Nephron (organoid): ENCODE measurements at regions not wholly inside any gene's neighbourhood (a gene's known extent, or its start where the extent isn't known, plus 50 kb on each side); places are given as distances from the start of the nearest gene placed in this dataset.

Source experiments
- H3K27ac Mint-ChIP-seq, 3 experiments: 2 replicates each; pipeline ENCODE4 v1.8.0; 2020; ENCODE audit warnings: mixed read lengths in 3 of 3, mild to moderate bottlenecking in 2 of 3, moderate library complexity in 1 of 3
- H3K27me3 Mint-ChIP-seq: 2 replicates; pipeline ENCODE4 v1.8.0; 2021; ENCODE audit warnings: low read depth, mild to moderate bottlenecking, moderate library complexity, mixed read lengths
- H3K36me3 Mint-ChIP-seq: 2 replicates; pipeline ENCODE4 v1.8.0; 2020; ENCODE audit warnings: low read depth, mixed read lengths
- H3K4me1 Mint-ChIP-seq: 2 replicates; pipeline ENCODE4 v1.8.0; 2020; ENCODE audit warnings: mixed read lengths
- H3K4me3 Mint-ChIP-seq, 3 experiments: 2 replicates each; pipeline ENCODE4 v1.8.0; 2020; ENCODE audit warnings: mild to moderate bottlenecking in 3 of 3, mixed read lengths in 3 of 3, moderate library complexity in 2 of 3
- H3K9me3 Mint-ChIP-seq: 2 replicates; pipeline ENCODE4 v1.8.0; 2020; ENCODE audit warnings: mixed read lengths
- CTCF ChIP-seq, 3 experiments: fragments of 200-600 bp; sonication (generic); IDR thresholded peaks; one replicate each; pipeline ENCODE4 v1.5.0; 2021; ENCODE audit warnings: antibody characterized with exemption in 3 of 3; ENCODE audit not compliant: unreplicated experiment in 3 of 3

GRCh38 chr5:143893638-143894037 lies 81.7 kb downstream of the HMHB1 start:
- no peak for TF ChIP-seq CTCF (IDR thresholded peaks at IDR 0.05; ENCODE audit: unreplicated experiment in 3 of 3)
- no peak overlapping the region for H3K4me3 Mint-ChIP-seq
- no peaks in the 10 kb centered on the region for H3K27me3 Mint-ChIP-seq
- peaks cover 55% of the 10 kb centered on the region for H3K4me1 Mint-ChIP-seq
- no peaks in the 10 kb centered on the region for H3K36me3 Mint-ChIP-seq
- no peaks in the 10 kb centered on the region for H3K9me3 Mint-ChIP-seq
- no peak overlapping the region for H3K27ac Mint-ChIP-seq

- Mint-ChIP-seq H3K36me3 (no peaks in the 10 kb centered on the region), H3K4me1 (peaks cover 36% of the 10 kb centered on the region), H3K9me3 (no peaks in the 10 kb centered on the region), H3K27ac (no peak overlapping the region), H3K27me3 (no peaks in the 10 kb centered on the region), H3K4me3 (no peak overlapping the region)
- TF ChIP-seq CTCF (IDR thresholded peaks at IDR 0.05; ENCODE audit: unreplicated experiment in 3 of 3) = no peak
Observed at GRCh38 chr5:143896516-143896915, 84.6 kb downstream of the HMHB1 start.

DNA sequence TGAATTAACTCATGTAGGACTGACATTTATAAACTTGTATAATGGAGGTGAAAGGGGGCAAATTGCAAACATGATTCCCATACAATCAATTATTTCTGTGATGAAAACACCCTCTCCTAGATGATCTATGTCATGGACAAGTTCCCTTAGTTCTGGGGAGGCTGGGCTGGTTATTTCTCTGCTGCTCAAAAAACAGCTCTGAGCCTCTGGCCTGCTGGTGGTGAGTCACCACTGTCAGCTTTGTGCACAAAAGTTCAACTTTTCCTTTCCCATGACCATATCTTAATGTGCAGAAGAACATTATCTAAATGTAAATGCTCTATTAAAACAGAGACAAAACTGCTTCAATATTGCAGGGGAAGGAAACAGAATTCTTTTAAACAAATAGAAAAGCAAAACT lies 85.0 kb downstream of the HMHB1 start:
- no peak overlapping the region for H3K27ac Mint-ChIP-seq
- no peak overlapping the region for H3K4me3 Mint-ChIP-seq
- no peaks in the 10 kb centered on the region for H3K27me3 Mint-ChIP-seq
- no peaks in the 10 kb centered on the region for H3K36me3 Mint-ChIP-seq
- no peaks in the 10 kb centered on the region for H3K9me3 Mint-ChIP-seq
- H3K4me1 Mint-ChIP-seq = peaks cover 31% of the 10 kb centered on the region
- no peak for TF ChIP-seq CTCF (IDR thresholded peaks at IDR 0.05; ENCODE audit: unreplicated experiment in 3 of 3)

DNA sequence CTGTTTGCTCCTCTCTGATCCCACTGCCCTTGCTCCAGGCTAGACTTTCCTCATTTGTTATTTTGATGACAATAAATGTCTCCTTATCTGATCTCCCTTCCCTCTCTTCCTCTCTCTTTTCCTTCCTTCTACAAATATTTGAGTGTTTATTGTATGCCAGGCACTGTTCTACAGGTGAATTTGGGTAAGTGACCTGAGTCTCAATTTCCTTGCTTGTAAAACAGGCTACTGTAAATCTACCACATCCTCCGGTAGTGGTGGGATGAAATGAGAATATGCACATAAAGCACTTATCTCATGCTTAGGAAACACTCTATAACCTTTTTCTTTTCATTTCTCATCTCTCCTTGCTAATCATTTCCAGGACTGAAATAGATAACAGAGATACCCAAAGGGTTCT lies 86.4 kb downstream of the HMHB1 start:
- H3K9me3 Mint-ChIP-seq = no peaks in the 10 kb centered on the region
- TF ChIP-seq CTCF (IDR thresholded peaks at IDR 0.05; ENCODE audit: unreplicated experiment in 3 of 3) = no peak
- H3K27ac Mint-ChIP-seq = no peak overlapping the region
- no peak overlapping the region for H3K4me3 Mint-ChIP-seq
- H3K4me1 Mint-ChIP-seq = peaks cover 23% of the 10 kb centered on the region
- H3K36me3 Mint-ChIP-seq = no peaks in the 10 kb centered on the region
- H3K27me3 Mint-ChIP-seq = no peaks in the 10 kb centered on the region

DNA sequence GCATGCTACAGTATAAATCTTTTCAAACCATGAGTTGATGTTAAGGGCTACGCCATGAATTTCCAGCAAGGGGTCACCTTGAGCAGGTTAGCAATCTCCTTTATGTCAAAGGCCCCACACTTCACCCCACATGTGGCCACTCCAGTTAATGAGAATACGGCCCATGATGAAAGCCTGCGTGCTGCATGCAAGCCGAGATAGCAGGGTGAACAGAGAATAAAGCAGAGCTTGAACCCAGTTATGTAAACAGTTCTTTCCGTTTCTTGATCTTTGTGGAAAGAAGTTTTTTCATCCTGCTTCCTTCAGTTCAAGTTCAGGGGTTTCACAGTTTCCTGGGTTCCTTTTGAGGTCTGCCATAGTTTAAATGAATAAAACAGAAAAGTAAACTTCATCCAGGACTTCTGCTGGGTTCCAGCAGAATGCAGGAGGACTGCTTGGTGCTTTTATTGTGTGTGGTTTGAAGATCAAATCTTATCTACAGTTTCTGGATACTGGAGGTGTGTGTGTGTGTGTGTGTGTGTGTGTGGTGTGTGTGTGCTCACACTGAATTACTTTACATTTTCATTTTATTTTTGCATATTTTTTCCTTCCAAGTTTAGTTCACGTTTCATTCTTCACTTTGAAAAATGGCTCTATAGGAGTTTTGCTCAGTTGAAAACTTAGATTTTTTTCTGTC lies 87.1 kb downstream of the HMHB1 start:
- H3K9me3 Mint-ChIP-seq = no peaks in the 10 kb centered on the region
- peak overlapping the region in 2 of 3 experiments; percentile 68 to 80 for H3K27ac Mint-ChIP-seq
- H3K27me3 Mint-ChIP-seq = no peaks in the 10 kb centered on the region
- no peaks in the 10 kb centered on the region for H3K36me3 Mint-ChIP-seq
- TF ChIP-seq CTCF (IDR thresholded peaks at IDR 0.05; ENCODE audit: unreplicated experiment in 3 of 3) = no peak
- peaks cover 23% of the 10 kb centered on the region for H3K4me1 Mint-ChIP-seq
- peak overlapping the region in 1 of 3 experiments; percentile 2 for H3K4me3 Mint-ChIP-seq

DNA sequence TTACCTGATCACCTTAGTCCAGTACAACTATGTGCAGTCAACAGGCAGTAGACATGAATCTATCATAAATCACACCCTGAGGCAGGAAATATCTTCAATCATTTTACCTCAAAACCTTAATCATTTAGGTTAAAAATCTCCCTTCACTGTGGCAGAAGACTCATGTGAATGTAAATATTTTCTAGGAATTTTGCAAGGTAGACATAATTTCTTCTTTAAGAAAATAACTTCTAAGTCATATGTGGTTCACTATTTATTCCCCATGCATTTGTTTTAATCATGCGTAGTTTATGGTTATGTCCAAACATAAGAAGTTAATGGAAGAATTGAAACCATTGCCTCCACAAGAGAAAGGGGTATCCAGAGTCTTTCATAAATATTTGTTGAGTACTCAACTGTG lies 97.0 kb downstream of the HMHB1 start:
- H3K27ac Mint-ChIP-seq = peak overlapping the region in 1 of 3 experiments; percentile 25
- peaks cover 9% of the 10 kb centered on the region for H3K4me1 Mint-ChIP-seq
- no peak overlapping the region for H3K4me3 Mint-ChIP-seq
- H3K27me3 Mint-ChIP-seq = no peaks in the 10 kb centered on the region
- no peaks in the 10 kb centered on the region for H3K36me3 Mint-ChIP-seq
- no peaks in the 10 kb centered on the region for H3K9me3 Mint-ChIP-seq
- no peak for TF ChIP-seq CTCF (IDR thresholded peaks at IDR 0.05; ENCODE audit: unreplicated experiment in 3 of 3)
